Loucy (cell line): ENCODE measurements at regions not wholly inside any gene's neighbourhood (a gene's known extent, or its start where the extent isn't known, plus 50 kb on each side); places are given as distances from the start of the nearest gene placed in this dataset.

Experiments
- H2AFZ ChIP-seq: fragments of 200-600 bp; sonication (generic); 2 replicates; pipeline ENCODE4 v1.6.0; 2016; ENCODE audit warnings: antibody characterized with exemption, mild to moderate bottlenecking, low read length, moderate library complexity
- H3F3A ChIP-seq: fragments of 200-600 bp; 2 replicates; pipeline ENCODE4 v1.6.0; 2016; ENCODE audit warnings: antibody characterized with exemption, low read depth, mild to moderate bottlenecking
- H3K27me3 ChIP-seq: fragments of 200-600 bp; sonication (generic); 2 replicates; pipeline ENCODE4 v1.6.1; 2014; ENCODE audit warnings: low read length, mild to moderate bottlenecking; ENCODE audit not compliant: insufficient read depth, poor library complexity, severe bottlenecking
- H3K36me3 ChIP-seq: fragments of 200-600 bp; sonication (generic); 2 replicates; pipeline ENCODE4 v1.6.1; 2016; ENCODE audit warnings: low read length; ENCODE audit not compliant: insufficient read depth
- H3K4me1 ChIP-seq: fragments of 200-600 bp; sonication (generic); 2 replicates; pipeline ENCODE4 v1.5.1; 2014; ENCODE audit warnings: low read length, mild to moderate bottlenecking; ENCODE audit not compliant: insufficient read depth, poor library complexity, severe bottlenecking
- H3K4me2 ChIP-seq: fragments of 200-600 bp; sonication (generic); 2 replicates; pipeline ENCODE4 v1.6.0; 2014; ENCODE audit warnings: antibody characterized with exemption, low read length, low read depth, mild to moderate bottlenecking; ENCODE audit not compliant: poor library complexity, severe bottlenecking
- H3K4me3 ChIP-seq: fragments of 200-600 bp; sonication (generic); 2 replicates; pipeline ENCODE4 v1.5.1; 2014; ENCODE audit warnings: low read length, mild to moderate bottlenecking, mixed read lengths; ENCODE audit not compliant: poor library complexity, severe bottlenecking
- H3K79me2 ChIP-seq: fragments of 200-600 bp; sonication (generic); 2 replicates; pipeline ENCODE4 v1.6.1; 2014; ENCODE audit warnings: low read length; ENCODE audit not compliant: insufficient read depth
- H3K9ac ChIP-seq: fragments of 200-600 bp; sonication (generic); 2 replicates; pipeline ENCODE4 v1.6.0; 2014; ENCODE audit warnings: mild to moderate bottlenecking, low read depth, low read length, moderate library complexity; ENCODE audit not compliant: poor library complexity, severe bottlenecking
- H3K9me2 ChIP-seq: fragments of 200-600 bp; sonication (generic); replicated peaks from 2 replicates; pipeline ENCODE4 v1.6.1; 2016; ENCODE audit warnings: low read depth, low read length, mixed read lengths
- H3K9me3 ChIP-seq: fragments of 200-600 bp; sonication (generic); 2 replicates; pipeline ENCODE4 v1.6.1; 2014; ENCODE audit warnings: mild to moderate bottlenecking, antibody characterized with exemption, low read length, low read depth; ENCODE audit not compliant: insufficient read depth
- H4K20me1 ChIP-seq: fragments of 200-600 bp; sonication (generic); 2 replicates; pipeline ENCODE4 v1.6.0; 2014; ENCODE audit warnings: antibody characterized with exemption, low read length, mild to moderate bottlenecking; ENCODE audit not compliant: insufficient read depth, poor library complexity, severe bottlenecking
- EZH2phosphoT487 ChIP-seq: fragments of 200-600 bp; IDR thresholded peaks from 2 replicates; pipeline ENCODE4 v1.6.1; 2018; ENCODE audit warnings: antibody characterized with exemption, mild to moderate bottlenecking, moderate library complexity, borderline replicate concordance
- TF ChIP-seq, protein P1 (sequence below): fragments of 200-600 bp; sonication (generic); conservative IDR thresholded peaks from 2 replicates; pipeline ENCODE4 v1.5.1; 2014; ENCODE audit warnings: mild to moderate bottlenecking, antibody characterized with exemption, low read length

DNA sequence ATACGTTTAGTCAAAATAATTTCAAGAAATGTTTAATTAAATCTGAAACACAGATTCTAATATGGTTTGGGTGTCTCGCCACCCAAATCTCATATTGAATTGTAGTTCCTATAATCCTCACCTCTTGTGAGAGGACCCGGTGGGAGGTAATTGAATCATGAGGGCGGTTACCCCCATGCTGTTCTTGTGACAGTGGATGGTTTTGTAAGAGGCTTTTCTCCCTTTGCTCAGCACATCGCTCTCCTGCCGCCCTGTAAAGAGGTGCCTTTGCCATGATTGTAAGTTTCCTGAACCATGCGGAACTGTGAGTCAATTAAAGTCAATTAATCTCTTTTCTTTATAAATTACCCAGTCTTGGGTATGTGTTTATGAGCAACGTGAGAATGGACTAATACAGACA is 1045.1 kb upstream of the POU3F3 start:
- Histone ChIP-seq H3K4me1 (no peaks in the 10 kb centered on the region), H3K9ac (no peak overlapping the region), H3K9me3 (no peaks in the 10 kb centered on the region), H4K20me1 (no peaks in the 10 kb centered on the region), H2AFZ (no peak overlapping the region), H3K36me3 (no peaks in the 10 kb centered on the region), H3F3A (no peaks in the 10 kb centered on the region), H3K27me3 (no peaks in the 10 kb centered on the region), H3K79me2 (no peaks in the 10 kb centered on the region), H3K4me2 (no peak overlapping the region), H3K9me2 (no peaks in the 10 kb centered on the region), H3K4me3 (no peak overlapping the region)
- no peak for TF ChIP-seq EZH2phosphoT487
- TF ChIP-seq, protein P1, sequence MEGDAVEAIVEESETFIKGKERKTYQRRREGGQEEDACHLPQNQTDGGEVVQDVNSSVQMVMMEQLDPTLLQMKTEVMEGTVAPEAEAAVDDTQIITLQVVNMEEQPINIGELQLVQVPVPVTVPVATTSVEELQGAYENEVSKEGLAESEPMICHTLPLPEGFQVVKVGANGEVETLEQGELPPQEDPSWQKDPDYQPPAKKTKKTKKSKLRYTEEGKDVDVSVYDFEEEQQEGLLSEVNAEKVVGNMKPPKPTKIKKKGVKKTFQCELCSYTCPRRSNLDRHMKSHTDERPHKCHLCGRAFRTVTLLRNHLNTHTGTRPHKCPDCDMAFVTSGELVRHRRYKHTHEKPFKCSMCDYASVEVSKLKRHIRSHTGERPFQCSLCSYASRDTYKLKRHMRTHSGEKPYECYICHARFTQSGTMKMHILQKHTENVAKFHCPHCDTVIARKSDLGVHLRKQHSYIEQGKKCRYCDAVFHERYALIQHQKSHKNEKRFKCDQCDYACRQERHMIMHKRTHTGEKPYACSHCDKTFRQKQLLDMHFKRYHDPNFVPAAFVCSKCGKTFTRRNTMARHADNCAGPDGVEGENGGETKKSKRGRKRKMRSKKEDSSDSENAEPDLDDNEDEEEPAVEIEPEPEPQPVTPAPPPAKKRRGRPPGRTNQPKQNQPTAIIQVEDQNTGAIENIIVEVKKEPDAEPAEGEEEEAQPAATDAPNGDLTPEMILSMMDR = no peak

DNA sequence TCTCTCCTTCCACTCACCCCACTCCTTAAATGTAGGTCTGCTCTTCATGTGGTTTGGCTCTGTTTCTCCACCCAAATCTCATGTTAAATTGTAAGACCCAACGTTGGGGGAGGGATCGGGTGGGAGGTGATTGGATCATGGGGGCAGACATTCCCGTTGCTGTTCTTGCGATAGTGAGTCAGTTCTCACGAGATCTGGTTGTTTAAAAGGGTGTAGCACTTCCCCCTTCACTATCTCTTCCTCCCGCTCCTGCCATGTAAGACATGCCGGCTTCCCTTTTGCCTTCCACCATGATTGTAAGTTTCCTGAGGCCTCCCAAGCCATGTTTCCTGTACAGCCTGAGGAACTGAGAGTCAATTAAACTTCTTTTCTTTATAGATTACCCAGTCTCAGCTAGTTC is 1044.5 kb upstream of the POU3F3 start:
- Histone ChIP-seq H3K4me1 (no peaks in the 10 kb centered on the region), H3K4me3 (no peak overlapping the region), H2AFZ (no peak overlapping the region), H3K9me2 (no peaks in the 10 kb centered on the region), H3K9ac (no peak overlapping the region), H3K4me2 (no peak overlapping the region), H3K36me3 (no peaks in the 10 kb centered on the region), H3K9me3 (no peaks in the 10 kb centered on the region), H4K20me1 (no peaks in the 10 kb centered on the region), H3F3A (no peaks in the 10 kb centered on the region), H3K27me3 (no peaks in the 10 kb centered on the region), H3K79me2 (no peaks in the 10 kb centered on the region)
- no peak for TF ChIP-seq EZH2phosphoT487
- TF ChIP-seq, protein P1 = no peak

DNA sequence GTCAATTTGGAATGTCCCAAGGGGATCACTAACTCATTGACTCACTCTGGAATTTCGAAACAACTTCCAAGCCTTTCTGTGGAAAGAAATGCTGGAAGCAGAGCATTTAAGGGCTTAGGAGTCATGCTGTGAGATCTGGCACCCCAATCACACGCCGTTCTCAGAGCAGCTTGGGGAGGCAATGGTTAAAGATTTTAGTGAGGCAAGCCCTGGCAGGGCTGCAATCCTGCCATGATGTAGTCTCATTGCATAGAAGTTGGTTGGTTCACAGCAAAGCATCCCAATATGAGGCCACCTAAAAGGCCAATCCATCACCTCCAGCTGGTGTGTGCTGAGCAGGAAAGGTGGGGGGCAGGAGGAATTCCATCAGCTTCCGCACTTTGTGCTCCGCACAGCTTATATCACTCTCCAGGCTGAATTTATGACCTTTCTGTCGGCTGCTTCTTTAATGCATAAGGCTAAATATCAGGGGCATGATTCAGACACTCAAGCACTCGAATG is 1043.9 kb upstream of the POU3F3 start:
- Histone ChIP-seq H3K9ac (no peak overlapping the region), H3K9me3 (no peaks in the 10 kb centered on the region), H3F3A (no peaks in the 10 kb centered on the region), H3K4me1 (no peaks in the 10 kb centered on the region), H3K36me3 (no peaks in the 10 kb centered on the region), H4K20me1 (no peaks in the 10 kb centered on the region), H3K4me2 (no peak overlapping the region), H3K9me2 (no peaks in the 10 kb centered on the region), H2AFZ (no peak overlapping the region), H3K4me3 (no peak overlapping the region), H3K27me3 (no peaks in the 10 kb centered on the region), H3K79me2 (no peaks in the 10 kb centered on the region)
- no peak for TF ChIP-seq EZH2phosphoT487
- TF ChIP-seq, protein P1 = no peak
